ENCODE measurements at regions not wholly inside any gene's neighbourhood (a gene's known extent, or its start where the extent isn't known, plus 50 kb on each side); places are given as distances from the start of the nearest gene placed in this dataset.

DNA sequence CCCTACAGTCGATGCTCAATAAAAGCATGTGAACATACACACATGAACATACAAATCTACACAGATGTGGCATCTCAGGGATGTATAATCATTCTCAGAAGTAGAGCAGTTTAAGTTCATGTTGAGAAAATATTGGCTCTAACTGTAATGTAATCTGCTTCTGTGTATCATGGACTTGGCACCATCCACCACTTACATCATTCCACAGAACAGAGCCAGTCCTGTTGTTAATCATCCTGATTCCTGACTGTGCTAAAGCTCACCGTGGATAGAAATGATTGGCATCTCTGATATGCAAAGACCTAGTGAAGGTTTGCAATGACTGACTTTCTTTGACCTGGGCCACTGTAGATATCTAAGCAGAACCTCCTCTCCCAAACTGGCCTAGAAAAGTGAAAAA lies 1141.3 kb downstream of the BCL11B start:
- DNase-seq (ENCODE audit: low spot score): no peak
- intact Hi-C loops (cut with DNase I): no loop called here

GRCh38 chr14:98131406-98131805 lies 1140.6 kb downstream of the BCL11B start:
- Histone ChIP-seq H3K4me1 (replicated peaks) (no peaks in the 10 kb centered on the region), H3K27me3 (replicated peaks; ENCODE audit: insufficient read depth) (peaks cover 3% of the 10 kb centered on the region), H3K36me3 (no peaks in the 10 kb centered on the region), H3K27ac (no peak overlapping the region), H3K9me3 (no peaks in the 10 kb centered on the region), H3K4me3 (no peak overlapping the region)
- TF ChIP-seq CTCF (IDR thresholded peaks at IDR 0.05): no peak
- TF ChIP-seq POLR2AphosphoS5 (IDR thresholded peaks at IDR 0.05): no peak
- no peak for TF ChIP-seq POLR2A (IDR thresholded peaks at IDR 0.05)
- intact Hi-C loops (cut with DNase I): no loop called here
- WGBS: 55% methylated on average over 1 of the region's 1 CpG
- no peak for DNase-seq (ENCODE audit: low spot score)

More for the DNA sequence above, 1141.3 kb downstream of the BCL11B start:
- H3K36me3 ChIP-seq: no peaks in the 10 kb centered on the region
- no peak for TF ChIP-seq POLR2A (IDR thresholded peaks at IDR 0.05)
- no peak for TF ChIP-seq POLR2AphosphoS5 (IDR thresholded peaks at IDR 0.05)
- TF ChIP-seq CTCF (IDR thresholded peaks at IDR 0.05): no peak
- no peaks in the 10 kb centered on the region for H3K4me1 ChIP-seq (replicated peaks)
- WGBS: 31% methylated on average over 2 of the region's 2 CpGs
- no peaks in the 10 kb centered on the region for H3K9me3 ChIP-seq
- H3K27me3 ChIP-seq (replicated peaks; ENCODE audit: insufficient read depth): no peaks in the 10 kb centered on the region
- no peak overlapping the region for H3K27ac ChIP-seq
- no peak overlapping the region for H3K4me3 ChIP-seq

DNA sequence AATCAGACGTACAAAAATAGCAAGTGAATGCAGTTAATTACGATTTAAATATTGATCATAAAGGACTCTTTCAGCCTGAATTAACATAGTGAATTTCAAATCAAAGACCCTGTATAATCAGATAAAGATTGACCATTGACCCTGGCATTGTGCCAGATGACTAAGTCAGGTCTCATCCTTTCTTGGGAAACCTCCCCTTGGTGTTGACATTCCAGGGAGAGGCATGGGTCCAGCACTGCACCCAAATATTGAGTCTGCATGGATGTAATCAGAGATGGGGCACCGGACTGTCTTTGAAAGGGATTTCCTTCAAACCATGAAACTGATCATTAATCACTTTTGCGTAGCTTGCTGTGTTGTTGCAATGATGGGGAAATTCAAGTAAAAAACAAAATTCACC lies 1138.2 kb downstream of the BCL11B start:
- Histone ChIP-seq H3K27ac (no peak overlapping the region), H3K9me3 (no peaks in the 10 kb centered on the region), H3K4me1 (replicated peaks) (no peaks in the 10 kb centered on the region), H3K4me3 (no peak overlapping the region), H3K36me3 (no peaks in the 10 kb centered on the region), H3K27me3 (replicated peaks; ENCODE audit: insufficient read depth) (peaks cover 9% of the 10 kb centered on the region)
- intact Hi-C loops (cut with DNase I): no loop called here
- DNase-seq (ENCODE audit: low spot score): no peak
- WGBS: 87% methylated on average over 4 of the region's 4 CpGs
- TF ChIP-seq POLR2AphosphoS5 (IDR thresholded peaks at IDR 0.05): no peak
- TF ChIP-seq POLR2A (IDR thresholded peaks at IDR 0.05): no peak
- no peak for TF ChIP-seq CTCF (IDR thresholded peaks at IDR 0.05)

- H3K27me3 ChIP-seq (replicated peaks; ENCODE audit: insufficient read depth): peaks cover 9% of the 10 kb centered on the region
- no peaks in the 10 kb centered on the region for H3K36me3 ChIP-seq
- H3K4me1 ChIP-seq (replicated peaks): no peaks in the 10 kb centered on the region
- no peaks in the 10 kb centered on the region for H3K9me3 ChIP-seq
- no peak for TF ChIP-seq POLR2AphosphoS5 (IDR thresholded peaks at IDR 0.05)
- TF ChIP-seq CTCF (IDR thresholded peaks at IDR 0.05): no peak
- DNase-seq (ENCODE audit: low spot score): no peak
- H3K27ac ChIP-seq: no peak overlapping the region
- WGBS: 50% methylated on average over 9 of the region's 9 CpGs
- no peak overlapping the region for H3K4me3 ChIP-seq
- intact Hi-C loops (cut with DNase I): no loop called here
These were observed 1135.8 kb downstream of the BCL11B start for GRCh38 chr14:98136012-98136789.

Data from prostate gland (tissue), 2 donors.